Neural progenitor cell (in vitro differentiated cells): ENCODE measurements at regions not wholly inside any gene's neighbourhood (a gene's known extent, or its start where the extent isn't known, plus 50 kb on each side); places are given as distances from the start of the nearest gene placed in this dataset.

ENCODE experiments used
- CTCF ChIP-seq: fragments of 200-600 bp; sonication (generic); IDR thresholded peaks from 2 replicates; pipeline ENCODE4 v1.5.1; 2017; ENCODE audit warnings: antibody characterized with exemption, mild to moderate bottlenecking
- EZH2 ChIP-seq: fragments of 200-600 bp; sonication (generic); IDR thresholded peaks from 2 replicates; pipeline ENCODE4 v1.6.1; 2017; ENCODE audit warnings: antibody characterized with exemption, mild to moderate bottlenecking, moderate library complexity

DNA sequence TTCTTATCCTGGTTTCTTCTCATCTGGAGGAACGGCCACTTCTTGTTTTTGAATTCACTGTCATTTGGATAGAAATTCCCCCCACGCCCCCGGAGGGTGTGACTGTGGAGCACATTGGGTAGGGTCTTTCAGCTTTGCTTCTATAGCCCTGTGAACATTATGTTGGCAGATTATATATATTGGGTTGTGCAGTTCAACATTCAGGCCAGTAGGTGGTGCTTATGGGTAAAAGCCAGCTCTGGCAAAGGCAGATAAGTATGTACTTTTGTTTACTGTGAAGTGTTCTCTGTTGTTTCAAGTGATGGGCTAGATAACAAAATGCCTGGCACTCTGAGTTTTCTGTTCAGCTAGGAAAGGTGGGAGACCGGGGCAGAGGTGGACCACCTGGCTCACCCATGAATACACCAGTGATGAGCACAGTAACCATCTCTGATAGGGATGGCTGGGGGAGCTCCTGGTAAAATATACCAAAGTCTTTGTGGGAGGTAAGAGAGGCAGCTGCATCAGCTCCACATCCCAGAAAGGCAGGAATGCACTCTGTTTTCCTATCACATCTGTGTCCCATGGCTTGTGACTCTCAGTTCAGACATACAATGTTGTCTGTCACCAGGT lies 1348.2 kb upstream of the RAG2 start:
- TF ChIP-seq CTCF (peak; percentile 75), EZH2 (no peak)
